Fibroblast of skin of right quadriceps (primary cell): ENCODE measurements at regions not wholly inside any gene's neighbourhood (a gene's known extent, or its start where the extent isn't known, plus 50 kb on each side); places are given as distances from the start of the nearest gene placed in this dataset.

Source experiments
- DNase-seq: peaks from one replicate; pipeline ENCODE4 v3.0.0-alpha.2; 2013

- no peak for DNase-seq
These were observed 172.3 kb upstream of the TBCA start for GRCh38 chr5:77948476-77948875.

- DNase-seq: no peak
These were observed 170.9 kb upstream of the TBCA start for GRCh38 chr5:77947041-77947428.

GRCh38 chr5:77946381-77947040 lies 170.4 kb upstream of the TBCA start:
- peak; percentile 19 for DNase-seq

- DNase-seq: no peak
These were observed 169.7 kb upstream of the TBCA start for GRCh38 chr5:77945874-77946273.

- DNase-seq: no peak
These were observed 168.7 kb upstream of the TBCA start for GRCh38 chr5:77944757-77945340.

- no peak for DNase-seq
These were observed 167.7 kb upstream of the TBCA start for GRCh38 chr5:77943851-77944250.

GRCh38 chr5:77942578-77943239 lies 166.6 kb upstream of the TBCA start:
- DNase-seq: no peak

- no peak for DNase-seq
These were observed 161.1 kb upstream of the TBCA start for GRCh38 chr5:77937015-77937908.

- DNase-seq: no peak
These were observed 160.2 kb upstream of the TBCA start for GRCh38 chr5:77936365-77936693.

- DNase-seq: peak; percentile 54
These were observed 159.6 kb upstream of the TBCA start for GRCh38 chr5:77935506-77936364.

GRCh38 chr5:77928776-77929300 lies 152.7 kb upstream of the TBCA start:
- DNase-seq: no peak

- DNase-seq: no peak
These were observed 150.2 kb upstream of the TBCA start for GRCh38 chr5:77926337-77926736.

GRCh38 chr5:77925503-77925902 lies 149.4 kb upstream of the TBCA start:
- DNase-seq: no peak

- peak; percentile 18 for DNase-seq
These were observed 147.9 kb upstream of the TBCA start for GRCh38 chr5:77924081-77924480.

- DNase-seq: no peak
These were observed 147.5 kb upstream of the TBCA start for GRCh38 chr5:77923666-77924065.

- no peak for DNase-seq
These were observed 145.1 kb upstream of the TBCA start for GRCh38 chr5:77921094-77921768.

- DNase-seq: no peak
These were observed 144.4 kb upstream of the TBCA start for GRCh38 chr5:77920359-77921058.

GRCh38 chr5:77915346-77915745 lies 139.2 kb upstream of the TBCA start:
- no peak for DNase-seq

GRCh38 chr5:77912721-77913120 lies 136.6 kb upstream of the TBCA start:
- no peak for DNase-seq

GRCh38 chr5:77910602-77911188 lies 134.6 kb upstream of the TBCA start:
- no peak for DNase-seq

- no peak for DNase-seq
These were observed 133.1 kb upstream of the TBCA start for GRCh38 chr5:77909237-77909636.
